MCF 10A (cell line): ENCODE measurements at regions not wholly inside any gene's neighbourhood (a gene's known extent, or its start where the extent isn't known, plus 50 kb on each side); places are given as distances from the start of the nearest gene placed in this dataset.

Experiments
- BruUV-seq: library from RNA; stranded (reverse); fragments of 400-500 nt; replicated peaks from 2 replicates; lab custom pipeline; 2021; lab: Mats Ljungman, UMichigan
- CTCF ChIA-PET: fragments of 300-600 bp; sonication (Branson Sonifier 250); formaldehyde crosslinking; extraction: SDS; loops from one replicate; lab custom pipeline; 2021; ENCODE audit warnings: antibody characterized with exemption, inconsistent platforms; lab: Yijun Ruan, JAX
- POLR2A ChIA-PET: fragments of 300-600, 350-650 bp; sonication (Branson Sonifier 250); formaldehyde crosslinking; extraction: SDS; loops from one replicate; lab custom pipeline; 2020; ENCODE audit warnings: antibody characterized with exemption, inconsistent platforms; lab: Yijun Ruan, JAX
- DNase-seq: peaks from one replicate; pipeline ENCODE4 v3.0.0-alpha.2; 2018; ENCODE audit not compliant: unreplicated experiment
- H3K27ac Mint-ChIP-seq: one replicate; pipeline ENCODE4 v1.8.0; 2022; ENCODE audit warnings: mild to moderate bottlenecking, low read depth, mixed read lengths; ENCODE audit not compliant: unreplicated experiment
- H3K27me3 Mint-ChIP-seq: one replicate; pipeline ENCODE4 v1.8.0; 2022; ENCODE audit warnings: mixed read lengths; ENCODE audit not compliant: insufficient read depth, unreplicated experiment
- H3K36me3 Mint-ChIP-seq: one replicate; pipeline ENCODE4 v1.8.0; 2022; ENCODE audit warnings: mild to moderate bottlenecking, moderate library complexity, mixed read lengths; ENCODE audit not compliant: insufficient read depth, unreplicated experiment
- H3K4me1 Mint-ChIP-seq: one replicate; pipeline ENCODE4 v1.8.0; 2022; ENCODE audit warnings: mixed read lengths; ENCODE audit not compliant: insufficient read depth, unreplicated experiment
- H3K4me3 Mint-ChIP-seq: one replicate; pipeline ENCODE4 v1.8.0; 2022; ENCODE audit warnings: mild to moderate bottlenecking, moderate library complexity, mixed read lengths; ENCODE audit not compliant: unreplicated experiment
- H3K9me3 Mint-ChIP-seq: one replicate; pipeline ENCODE4 v1.8.0; 2022; ENCODE audit warnings: mixed read lengths; ENCODE audit not compliant: unreplicated experiment
- intact Hi-C: fragments of 100-400 bp; cut with micrococcal nuclease; formaldehyde crosslinking; loops from 2 replicates; pipeline ENCODE4 v1.14.1; 2022
- TF ChIP-seq, protein P1 (sequence below): fragments of 200-600 bp; IDR thresholded peaks from one replicate; pipeline ENCODE4 v1.8.0; 2022; ENCODE audit warnings: antibody characterized with exemption, mild to moderate bottlenecking; ENCODE audit not compliant: unreplicated experiment

DNA sequence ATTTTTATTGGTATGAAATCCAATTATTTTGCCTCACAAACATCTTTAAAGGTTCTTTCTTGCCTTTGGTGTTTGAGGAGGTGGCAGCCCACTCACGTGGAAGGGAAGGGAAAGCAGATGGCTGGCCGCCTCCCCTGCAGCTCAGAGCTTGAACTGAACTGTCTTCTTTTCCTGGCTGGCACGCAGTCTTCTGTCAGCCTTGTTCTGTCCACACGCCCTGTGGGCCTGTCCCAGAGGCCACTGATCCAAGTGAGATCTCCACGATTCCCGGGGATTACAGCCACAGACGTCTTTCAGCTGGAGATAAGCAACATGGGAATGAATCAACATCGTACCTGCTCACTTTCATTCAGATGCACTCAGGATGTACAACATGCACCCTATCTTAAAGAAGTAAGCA, 73.3 kb downstream of the TMEM18 start:
- BruUV-seq: no TSS peak

DNA sequence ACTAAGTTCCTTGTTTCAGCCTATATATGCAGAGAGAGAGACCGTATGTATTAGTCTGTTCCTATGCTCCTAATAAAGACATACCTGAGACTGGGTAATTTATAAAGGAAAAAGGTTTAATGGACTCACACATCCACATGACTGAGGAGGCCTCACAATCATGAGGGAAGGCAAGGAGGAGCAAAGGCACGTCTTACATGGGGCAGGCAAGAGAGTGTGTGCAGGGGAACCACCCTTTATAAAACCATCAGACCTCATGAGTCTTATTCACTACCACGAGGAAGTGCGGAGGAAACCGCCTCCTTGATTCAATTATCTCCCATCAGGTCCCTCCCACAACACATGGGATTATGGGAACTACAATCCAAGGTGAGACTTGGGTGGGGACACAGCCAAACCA, 73.8 kb downstream of the TMEM18 start:
- no peaks in the 10 kb centered on the region for H3K9me3 Mint-ChIP-seq
- no peak for DNase-seq
- TF ChIP-seq, protein P1, sequence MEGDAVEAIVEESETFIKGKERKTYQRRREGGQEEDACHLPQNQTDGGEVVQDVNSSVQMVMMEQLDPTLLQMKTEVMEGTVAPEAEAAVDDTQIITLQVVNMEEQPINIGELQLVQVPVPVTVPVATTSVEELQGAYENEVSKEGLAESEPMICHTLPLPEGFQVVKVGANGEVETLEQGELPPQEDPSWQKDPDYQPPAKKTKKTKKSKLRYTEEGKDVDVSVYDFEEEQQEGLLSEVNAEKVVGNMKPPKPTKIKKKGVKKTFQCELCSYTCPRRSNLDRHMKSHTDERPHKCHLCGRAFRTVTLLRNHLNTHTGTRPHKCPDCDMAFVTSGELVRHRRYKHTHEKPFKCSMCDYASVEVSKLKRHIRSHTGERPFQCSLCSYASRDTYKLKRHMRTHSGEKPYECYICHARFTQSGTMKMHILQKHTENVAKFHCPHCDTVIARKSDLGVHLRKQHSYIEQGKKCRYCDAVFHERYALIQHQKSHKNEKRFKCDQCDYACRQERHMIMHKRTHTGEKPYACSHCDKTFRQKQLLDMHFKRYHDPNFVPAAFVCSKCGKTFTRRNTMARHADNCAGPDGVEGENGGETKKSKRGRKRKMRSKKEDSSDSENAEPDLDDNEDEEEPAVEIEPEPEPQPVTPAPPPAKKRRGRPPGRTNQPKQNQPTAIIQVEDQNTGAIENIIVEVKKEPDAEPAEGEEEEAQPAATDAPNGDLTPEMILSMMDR: no peak
- no peaks in the 10 kb centered on the region for H3K27me3 Mint-ChIP-seq
- ChIA-PET CTCF (no interaction called here), POLR2A (interaction anchor here (0.9 to 1.0 kb wide), 3 partner anchors 24 to 35 kb away, joined by 3 to 4 read pairs (median 3); no protein-coding TSS in a partner anchor)
- peaks cover 6% of the 10 kb centered on the region for H3K4me1 Mint-ChIP-seq
- BruUV-seq: no TSS peak
- intact Hi-C loops: no loop called here
- no peaks in the 10 kb centered on the region for H3K36me3 Mint-ChIP-seq
- no peak overlapping the region for H3K27ac Mint-ChIP-seq
- no peak overlapping the region for H3K4me3 Mint-ChIP-seq

More for the DNA sequence above, 73.3 kb downstream of the TMEM18 start:
- ChIA-PET POLR2A (interaction anchor here (1.0 kb wide), 1 partner anchor 35 kb away, joined by 4 read pairs; no protein-coding TSS in a partner anchor), CTCF (no interaction called here)
- H3K9me3 Mint-ChIP-seq: no peaks in the 10 kb centered on the region
- no peak overlapping the region for H3K27ac Mint-ChIP-seq
- no peaks in the 10 kb centered on the region for H3K27me3 Mint-ChIP-seq
- H3K36me3 Mint-ChIP-seq: no peaks in the 10 kb centered on the region
- intact Hi-C loops: no loop called here
- H3K4me3 Mint-ChIP-seq: no peak overlapping the region
- no peak for DNase-seq
- peaks cover 6% of the 10 kb centered on the region for H3K4me1 Mint-ChIP-seq
- TF ChIP-seq, protein P1: no peak

DNA sequence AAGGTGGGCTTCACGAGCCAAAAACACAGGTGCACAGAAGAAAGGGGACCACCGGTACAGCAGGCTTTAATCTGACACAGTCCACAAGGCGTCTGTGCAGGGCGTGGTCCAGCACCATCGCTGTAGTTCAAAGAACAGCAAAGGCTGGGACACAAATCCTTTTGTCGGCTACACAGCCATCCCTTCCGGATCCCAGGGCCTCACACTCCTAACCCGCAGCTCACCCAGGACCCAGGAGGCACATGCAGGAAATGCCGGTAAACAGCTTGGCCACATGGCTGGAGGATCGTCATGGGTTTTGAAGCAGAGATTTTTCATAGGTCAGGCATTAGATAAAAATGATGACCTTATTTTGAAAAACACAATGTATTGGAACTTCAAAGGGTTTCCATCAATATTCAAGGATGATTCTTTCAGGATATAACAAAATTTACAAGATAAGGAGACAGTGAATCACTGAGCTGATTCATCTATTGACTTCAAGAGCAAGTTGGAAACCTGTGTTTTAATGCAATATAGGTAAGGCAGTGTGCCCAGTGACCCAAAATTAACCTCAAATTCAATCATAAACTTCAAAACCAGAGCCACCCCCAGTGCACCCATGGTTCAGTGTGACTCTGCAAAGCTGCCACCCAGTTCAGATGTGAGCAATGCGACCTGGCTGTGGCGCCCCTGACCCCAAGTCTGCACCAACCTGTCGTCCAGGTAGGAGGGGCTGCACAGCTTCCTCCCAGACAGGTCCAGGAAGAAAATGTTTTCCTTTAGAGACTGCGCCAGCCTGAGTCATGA, 74.4 kb downstream of the TMEM18 start:
- H3K36me3 Mint-ChIP-seq: peaks cover 1% of the 10 kb centered on the region
- TF ChIP-seq, protein P1: no peak

GRCh38 chr2:601806-602455, 75.3 kb downstream of the TMEM18 start:
- Mint-ChIP-seq H3K36me3 (peaks cover 8% of the 10 kb centered on the region), H3K4me1 (peaks cover 6% of the 10 kb centered on the region), H3K27me3 (no peaks in the 10 kb centered on the region), H3K27ac (no peak overlapping the region), H3K9me3 (no peaks in the 10 kb centered on the region), H3K4me3 (no peak overlapping the region)
- intact Hi-C loops: no loop called here
- BruUV-seq: no TSS peak
- TF ChIP-seq, protein P1: no peak
- no peak for DNase-seq
- ChIA-PET POLR2A (interaction anchor here (0.6 to 1.3 kb wide), 2 partner anchors 9 to 28 kb away, joined by 3 read pairs; no protein-coding TSS in a partner anchor), CTCF (no interaction called here)

More for the DNA sequence above, 74.4 kb downstream of the TMEM18 start:
- no peaks in the 10 kb centered on the region for H3K27me3 Mint-ChIP-seq
- peaks cover 6% of the 10 kb centered on the region for H3K4me1 Mint-ChIP-seq
- H3K27ac Mint-ChIP-seq: no peak overlapping the region
- no peak overlapping the region for H3K4me3 Mint-ChIP-seq
- intact Hi-C loops: no loop called here
- BruUV-seq: no TSS peak
- DNase-seq: no peak
- ChIA-PET POLR2A (interaction anchor here (0.6 to 1.3 kb wide), 4 partner anchors 8 to 34 kb away, joined by 3 read pairs; no protein-coding TSS in a partner anchor), CTCF (no interaction called here)
- H3K9me3 Mint-ChIP-seq: no peaks in the 10 kb centered on the region
